ENCODE measurements at regions not wholly inside any gene's neighbourhood (a gene's known extent, or its start where the extent isn't known, plus 50 kb on each side); places are given as distances from the start of the nearest gene placed in this dataset.

GRCh38 chrX:25275159-25275558 lies 259.4 kb upstream of the ARX start:
- Histone ChIP-seq H3K9me3 (ENCODE audit: control insufficient read depth, low read length) (no peaks in the 10 kb centered on the region), H3K4me3 (ENCODE audit: insufficient read depth, low read depth, low read length) (no peak overlapping the region), H3K27me3 (ENCODE audit: control insufficient read depth, insufficient read depth, low read length, poor library complexity, severe bottlenecking) (no peaks in the 10 kb centered on the region), H3K36me3 (ENCODE audit: control insufficient read depth, insufficient read depth, low read length) (no peaks in the 10 kb centered on the region), H3K4me1 (ENCODE audit: control insufficient read depth, insufficient read depth, low read length) (no peaks in the 10 kb centered on the region), H3K27ac (ENCODE audit: insufficient read depth, low read depth, low read length, poor library complexity, severe bottlenecking) (no peak overlapping the region)
- WGBS, 2 experiments: 88 to 95% methylated on average over 2 to 3 of the region's 3 CpGs

GRCh38 chrX:25241461-25241860 lies 225.7 kb upstream of the ARX start:
- Histone ChIP-seq H3K4me3 (ENCODE audit: insufficient read depth, low read depth, low read length) (no peak overlapping the region), H3K27me3 (ENCODE audit: control insufficient read depth, insufficient read depth, low read length, poor library complexity, severe bottlenecking) (no peaks in the 10 kb centered on the region), H3K27ac (ENCODE audit: insufficient read depth, low read depth, low read length, poor library complexity, severe bottlenecking) (no peak overlapping the region), H3K36me3 (ENCODE audit: control insufficient read depth, insufficient read depth, low read length) (no peaks in the 10 kb centered on the region), H3K4me1 (ENCODE audit: control insufficient read depth, insufficient read depth, low read length) (no peaks in the 10 kb centered on the region), H3K9me3 (ENCODE audit: control insufficient read depth, low read length) (no peaks in the 10 kb centered on the region)
- WGBS, 2 experiments: 100% methylated on average over 1 of the region's 2 CpGs

- H3K4me3 ChIP-seq (ENCODE audit: insufficient read depth, low read depth, low read length): no peak overlapping the region
Measured at GRCh38 chrX:25226151-25226550, 210.4 kb upstream of the ARX start.

DNA sequence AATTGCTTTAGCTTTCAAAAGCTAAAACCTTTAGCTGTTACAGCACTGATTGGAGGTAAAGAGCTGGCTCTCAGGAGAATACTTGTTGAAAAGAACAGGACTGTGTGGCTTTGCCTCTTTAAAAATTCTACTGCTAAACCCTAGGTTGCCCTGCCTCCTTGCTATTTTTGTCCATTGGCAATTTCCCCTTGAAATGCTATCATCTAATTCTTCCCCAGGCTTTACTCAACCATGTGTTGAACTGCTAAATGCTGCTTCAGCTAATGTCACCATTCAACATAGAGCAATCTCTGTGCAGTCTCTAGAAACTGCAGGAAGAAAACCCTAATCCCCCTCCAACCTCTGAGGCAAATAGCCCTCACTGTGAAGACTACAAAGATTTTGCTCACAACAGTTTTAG lies 203.7 kb upstream of the ARX start:
- H3K4me3 ChIP-seq (ENCODE audit: insufficient read depth, low read depth, low read length): no peak overlapping the region
- no peaks in the 10 kb centered on the region for H3K27me3 ChIP-seq (ENCODE audit: control insufficient read depth, insufficient read depth, low read length, poor library complexity, severe bottlenecking)
- no peak overlapping the region for H3K27ac ChIP-seq (ENCODE audit: insufficient read depth, low read depth, low read length, poor library complexity, severe bottlenecking)

More at GRCh38 chrX:25226151-25226550, 210.4 kb upstream of the ARX start:
- no peaks in the 10 kb centered on the region for H3K9me3 ChIP-seq (ENCODE audit: control insufficient read depth, low read length)
- no peaks in the 10 kb centered on the region for H3K4me1 ChIP-seq (ENCODE audit: control insufficient read depth, insufficient read depth, low read length)
- no peaks in the 10 kb centered on the region for H3K27me3 ChIP-seq (ENCODE audit: control insufficient read depth, insufficient read depth, low read length, poor library complexity, severe bottlenecking)
- 91 to 94% methylated on average over 3 to 4 of the region's 5 CpGs for WGBS, 2 experiments
- no peaks in the 10 kb centered on the region for H3K36me3 ChIP-seq (ENCODE audit: control insufficient read depth, insufficient read depth, low read length)
- H3K27ac ChIP-seq (ENCODE audit: insufficient read depth, low read depth, low read length, poor library complexity, severe bottlenecking): no peak overlapping the region

GRCh38 chrX:25213611-25214010 lies 197.8 kb upstream of the ARX start:
- Histone ChIP-seq H3K4me3 (ENCODE audit: insufficient read depth, low read depth, low read length) (no peak overlapping the region), H3K27ac (ENCODE audit: insufficient read depth, low read depth, low read length, poor library complexity, severe bottlenecking) (no peak overlapping the region), H3K27me3 (ENCODE audit: control insufficient read depth, insufficient read depth, low read length, poor library complexity, severe bottlenecking) (no peaks in the 10 kb centered on the region), H3K4me1 (ENCODE audit: control insufficient read depth, insufficient read depth, low read length) (no peaks in the 10 kb centered on the region), H3K9me3 (ENCODE audit: control insufficient read depth, low read length) (no peaks in the 10 kb centered on the region), H3K36me3 (ENCODE audit: control insufficient read depth, insufficient read depth, low read length) (no peaks in the 10 kb centered on the region)

More for the DNA sequence above, 203.7 kb upstream of the ARX start:
- no peaks in the 10 kb centered on the region for H3K4me1 ChIP-seq (ENCODE audit: control insufficient read depth, insufficient read depth, low read length)
- H3K36me3 ChIP-seq (ENCODE audit: control insufficient read depth, insufficient read depth, low read length): no peaks in the 10 kb centered on the region
- no peaks in the 10 kb centered on the region for H3K9me3 ChIP-seq (ENCODE audit: control insufficient read depth, low read length)

DNA sequence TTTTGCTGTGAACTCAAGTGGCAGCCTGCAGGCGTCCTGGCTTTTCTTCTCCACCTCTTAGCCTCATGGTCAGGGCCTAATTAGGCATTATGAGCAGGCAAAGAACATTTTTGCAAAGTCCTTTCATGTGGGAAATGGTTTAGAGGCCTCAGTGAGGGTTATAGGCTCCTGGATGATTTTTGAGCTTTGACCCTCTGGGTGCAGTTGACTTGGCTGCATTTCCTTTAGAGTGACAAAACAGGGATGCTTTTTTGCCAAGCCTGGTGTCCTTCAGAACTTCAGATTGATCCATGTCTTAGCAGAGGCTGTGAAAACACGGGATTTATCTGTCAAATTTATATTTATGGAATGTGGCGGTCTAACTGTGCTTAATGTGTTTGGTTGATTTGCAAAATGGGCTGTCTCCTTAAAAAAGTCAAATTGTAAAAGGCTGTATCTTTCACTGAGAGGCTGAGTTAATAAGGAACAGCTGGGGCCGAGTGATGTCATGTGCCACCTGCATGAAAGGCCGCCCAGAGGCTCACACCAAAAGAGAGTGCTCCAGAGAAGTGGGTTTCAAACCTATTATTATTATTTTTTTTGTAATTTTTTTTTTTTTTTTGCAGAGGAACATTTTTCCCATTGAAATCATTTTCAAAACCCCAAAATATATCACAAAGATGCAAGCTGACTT lies 192.2 kb upstream of the ARX start:
- Histone ChIP-seq H3K27me3 (ENCODE audit: control insufficient read depth, insufficient read depth, low read length, poor library complexity, severe bottlenecking) (no peaks in the 10 kb centered on the region), H3K4me1 (ENCODE audit: control insufficient read depth, insufficient read depth, low read length) (no peaks in the 10 kb centered on the region), H3K9me3 (ENCODE audit: control insufficient read depth, low read length) (no peaks in the 10 kb centered on the region), H3K36me3 (ENCODE audit: control insufficient read depth, insufficient read depth, low read length) (no peaks in the 10 kb centered on the region), H3K4me3 (ENCODE audit: insufficient read depth, low read depth, low read length) (no peak overlapping the region), H3K27ac (ENCODE audit: insufficient read depth, low read depth, low read length, poor library complexity, severe bottlenecking) (no peak overlapping the region)
- 90 to 93% methylated on average over 5 of the region's 5 CpGs for WGBS, 2 experiments

- no peak overlapping the region for H3K27ac ChIP-seq (ENCODE audit: insufficient read depth, low read depth, low read length, poor library complexity, severe bottlenecking)
- H3K9me3 ChIP-seq (ENCODE audit: control insufficient read depth, low read length): no peaks in the 10 kb centered on the region
- WGBS, 2 experiments: 33 to 50% methylated on average over 1 of the region's 1 CpG
Measured at GRCh38 chrX:25206778-25207177, 191.0 kb upstream of the ARX start.

GRCh38 chrX:25204182-25204581 lies 188.4 kb upstream of the ARX start:
- no peak overlapping the region for H3K27ac ChIP-seq (ENCODE audit: insufficient read depth, low read depth, low read length, poor library complexity, severe bottlenecking)

More at GRCh38 chrX:25206778-25207177, 191.0 kb upstream of the ARX start:
- Histone ChIP-seq H3K36me3 (ENCODE audit: control insufficient read depth, insufficient read depth, low read length) (no peaks in the 10 kb centered on the region), H3K4me3 (ENCODE audit: insufficient read depth, low read depth, low read length) (no peak overlapping the region), H3K27me3 (ENCODE audit: control insufficient read depth, insufficient read depth, low read length, poor library complexity, severe bottlenecking) (no peaks in the 10 kb centered on the region), H3K4me1 (ENCODE audit: control insufficient read depth, insufficient read depth, low read length) (no peaks in the 10 kb centered on the region)

GRCh38 chrX:25202827-25203226 lies 187.1 kb upstream of the ARX start:
- Histone ChIP-seq H3K36me3 (ENCODE audit: control insufficient read depth, insufficient read depth, low read length) (no peaks in the 10 kb centered on the region), H3K4me3 (ENCODE audit: insufficient read depth, low read depth, low read length) (no peak overlapping the region), H3K4me1 (ENCODE audit: control insufficient read depth, insufficient read depth, low read length) (no peaks in the 10 kb centered on the region), H3K9me3 (ENCODE audit: control insufficient read depth, low read length) (no peaks in the 10 kb centered on the region), H3K27me3 (ENCODE audit: control insufficient read depth, insufficient read depth, low read length, poor library complexity, severe bottlenecking) (no peaks in the 10 kb centered on the region), H3K27ac (ENCODE audit: insufficient read depth, low read depth, low read length, poor library complexity, severe bottlenecking) (no peak overlapping the region)
- WGBS, 2 experiments: 87 to 89% methylated on average over 2 of the region's 2 CpGs

More at GRCh38 chrX:25204182-25204581, 188.4 kb upstream of the ARX start:
- H3K27me3 ChIP-seq (ENCODE audit: control insufficient read depth, insufficient read depth, low read length, poor library complexity, severe bottlenecking): no peaks in the 10 kb centered on the region
- H3K36me3 ChIP-seq (ENCODE audit: control insufficient read depth, insufficient read depth, low read length): no peaks in the 10 kb centered on the region
- no peaks in the 10 kb centered on the region for H3K4me1 ChIP-seq (ENCODE audit: control insufficient read depth, insufficient read depth, low read length)
- H3K4me3 ChIP-seq (ENCODE audit: insufficient read depth, low read depth, low read length): no peak overlapping the region
- H3K9me3 ChIP-seq (ENCODE audit: control insufficient read depth, low read length): no peaks in the 10 kb centered on the region

DNA sequence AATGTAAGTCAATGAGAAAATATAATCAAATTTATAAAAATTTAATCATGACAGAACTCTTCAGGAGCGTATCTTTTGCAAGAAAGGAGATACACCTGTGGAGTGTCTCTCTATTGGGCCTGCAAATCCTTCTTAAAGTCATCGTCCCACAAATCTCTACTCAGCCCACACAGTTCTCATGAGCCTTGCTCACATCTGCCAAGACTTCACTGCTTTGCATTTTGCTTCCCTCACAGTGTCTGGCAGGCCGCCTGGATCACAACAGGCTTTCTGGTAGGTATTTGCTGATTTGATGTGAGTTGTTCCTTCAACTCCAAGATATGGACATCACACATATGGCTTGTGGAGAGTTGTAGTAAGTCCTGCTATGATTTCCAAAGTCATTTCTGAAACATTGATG lies 183.1 kb upstream of the ARX start:
- H3K27me3 ChIP-seq (ENCODE audit: control insufficient read depth, insufficient read depth, low read length, poor library complexity, severe bottlenecking): no peaks in the 10 kb centered on the region
- H3K4me3 ChIP-seq (ENCODE audit: insufficient read depth, low read depth, low read length): no peak overlapping the region
- H3K4me1 ChIP-seq (ENCODE audit: control insufficient read depth, insufficient read depth, low read length): no peaks in the 10 kb centered on the region
- no peaks in the 10 kb centered on the region for H3K9me3 ChIP-seq (ENCODE audit: control insufficient read depth, low read length)
- H3K27ac ChIP-seq (ENCODE audit: insufficient read depth, low read depth, low read length, poor library complexity, severe bottlenecking): no peak overlapping the region
- 92 to 97% methylated on average over 3 of the region's 3 CpGs for WGBS, 2 experiments
- no peaks in the 10 kb centered on the region for H3K36me3 ChIP-seq (ENCODE audit: control insufficient read depth, insufficient read depth, low read length)

- Histone ChIP-seq H3K4me3 (ENCODE audit: insufficient read depth, low read depth, low read length) (no peak overlapping the region), H3K36me3 (ENCODE audit: control insufficient read depth, insufficient read depth, low read length) (no peaks in the 10 kb centered on the region), H3K9me3 (ENCODE audit: control insufficient read depth, low read length) (no peaks in the 10 kb centered on the region), H3K4me1 (ENCODE audit: control insufficient read depth, insufficient read depth, low read length) (no peaks in the 10 kb centered on the region), H3K27ac (ENCODE audit: insufficient read depth, low read depth, low read length, poor library complexity, severe bottlenecking) (no peak overlapping the region), H3K27me3 (ENCODE audit: control insufficient read depth, insufficient read depth, low read length, poor library complexity, severe bottlenecking) (no peaks in the 10 kb centered on the region)
- WGBS, 2 experiments: 89 to 93% methylated on average over 3 of the region's 3 CpGs
Measured at GRCh38 chrX:25198253-25198652, 182.5 kb upstream of the ARX start.

Data from ectodermal cell (in vitro differentiated cells).